ENCODE measurements at regions not wholly inside any gene's neighbourhood (a gene's known extent, or its start where the extent isn't known, plus 50 kb on each side); places are given as distances from the start of the nearest gene placed in this dataset.

- no peak for TF ChIP-seq CTCF (IDR thresholded peaks at IDR 0.05)
- no peak for TF ChIP-seq EP300 (IDR thresholded peaks at IDR 0.05)
- no peak for TF ChIP-seq POLR2AphosphoS5 (IDR thresholded peaks at IDR 0.05)
- no peak for TF ChIP-seq POLR2A (IDR thresholded peaks at IDR 0.05)
These were observed 201.8 kb upstream of the ARID1B start for GRCh38 chr6:156575361-156575760.

Data from sigmoid colon (tissue), 4 donors.